ENCODE measurements at regions not wholly inside any gene's neighbourhood (a gene's known extent, or its start where the extent isn't known, plus 50 kb on each side); places are given as distances from the start of the nearest gene placed in this dataset.
A peak's percentile ranks its signal among the peaks of the same experiment; 100 is the strongest.
"Not testable (repeated sequence)": the region's sequence is repeated elsewhere in the genome, so short reads cannot be mapped to it uniquely, and the experiment has no call there.

DNA sequence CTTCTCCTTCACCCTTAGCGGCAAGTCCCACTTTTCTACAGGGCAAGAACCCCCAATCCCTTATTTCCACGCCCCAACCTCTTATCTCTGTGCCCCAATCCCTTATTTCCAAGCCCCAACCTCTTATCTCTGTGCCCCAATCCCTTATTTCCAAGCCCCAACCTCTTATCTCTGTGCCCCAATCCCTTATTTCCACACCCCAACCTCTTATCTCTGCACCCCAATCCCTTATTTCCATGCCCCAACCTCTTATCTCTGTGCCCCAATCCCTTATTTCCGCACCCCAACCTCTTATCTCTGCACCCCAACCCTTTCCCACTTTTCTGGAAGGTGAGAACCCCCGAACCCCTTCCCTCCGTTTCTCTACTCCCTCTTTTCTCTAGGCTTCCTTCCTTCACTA is 116.1 kb upstream of the GJE1 start:
- DNase-seq, result not testable (repeated sequence)

DNA sequence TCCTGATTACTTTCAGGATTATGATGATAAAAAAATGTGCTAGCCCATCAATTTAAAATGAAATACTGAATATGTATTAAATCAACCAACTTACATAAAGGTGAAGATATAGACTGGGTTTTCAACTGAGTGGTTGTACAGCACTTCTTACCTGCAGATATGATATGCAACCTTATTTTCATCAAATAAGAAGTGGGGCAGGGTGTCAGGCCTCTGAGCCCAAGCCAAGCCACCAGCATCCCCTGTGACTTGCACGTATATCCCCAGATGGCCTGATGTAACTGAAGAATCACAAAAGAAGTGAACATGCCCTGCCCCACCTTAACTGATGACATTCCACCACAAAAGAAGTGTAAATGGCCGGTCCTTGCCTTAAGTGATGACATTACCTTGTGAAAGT is 117.3 kb upstream of the GJE1 start:
- DNase-seq, result not testable (repeated sequence)

DNA sequence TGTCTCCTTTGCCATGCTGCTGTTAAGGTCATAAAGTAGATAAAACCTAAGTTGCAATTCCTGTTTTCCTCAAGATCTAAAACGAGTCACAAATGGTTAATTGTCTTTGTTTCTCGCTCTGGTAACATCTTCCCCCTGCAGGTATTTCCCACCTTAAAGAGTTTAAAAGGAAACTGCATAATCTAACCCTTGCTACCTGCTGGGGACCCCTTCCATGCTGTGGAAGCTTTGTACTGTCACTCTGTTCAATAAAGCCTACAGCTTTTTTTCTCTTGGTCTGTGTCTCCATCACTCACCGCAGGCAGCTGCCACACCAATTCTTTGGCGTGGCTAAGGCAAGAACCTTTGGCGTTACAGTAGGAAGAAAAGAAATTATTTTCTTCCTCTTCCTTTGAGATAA is 117.7 kb upstream of the GJE1 start:
- no peak for DNase-seq

DNA sequence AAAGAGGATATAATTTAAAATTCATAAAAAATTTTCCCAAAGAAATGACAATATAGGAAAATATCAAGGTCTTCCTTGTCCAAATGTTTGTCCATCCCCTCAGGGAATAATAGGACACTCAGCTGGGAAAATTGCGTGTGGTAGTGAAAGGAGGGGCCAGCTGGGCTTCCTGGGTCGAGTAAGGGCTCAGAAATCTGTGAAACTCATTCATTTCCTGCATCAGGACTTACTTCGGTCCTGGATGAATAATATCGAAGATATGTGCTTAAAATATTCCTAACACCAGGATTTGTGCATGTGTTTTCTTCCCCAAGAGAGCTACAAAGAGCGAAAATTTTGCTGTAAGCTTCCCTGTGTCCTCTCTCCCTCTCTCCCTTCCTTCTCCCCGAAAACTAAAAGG is 118.2 kb upstream of the GJE1 start:
- no peak for DNase-seq

DNA sequence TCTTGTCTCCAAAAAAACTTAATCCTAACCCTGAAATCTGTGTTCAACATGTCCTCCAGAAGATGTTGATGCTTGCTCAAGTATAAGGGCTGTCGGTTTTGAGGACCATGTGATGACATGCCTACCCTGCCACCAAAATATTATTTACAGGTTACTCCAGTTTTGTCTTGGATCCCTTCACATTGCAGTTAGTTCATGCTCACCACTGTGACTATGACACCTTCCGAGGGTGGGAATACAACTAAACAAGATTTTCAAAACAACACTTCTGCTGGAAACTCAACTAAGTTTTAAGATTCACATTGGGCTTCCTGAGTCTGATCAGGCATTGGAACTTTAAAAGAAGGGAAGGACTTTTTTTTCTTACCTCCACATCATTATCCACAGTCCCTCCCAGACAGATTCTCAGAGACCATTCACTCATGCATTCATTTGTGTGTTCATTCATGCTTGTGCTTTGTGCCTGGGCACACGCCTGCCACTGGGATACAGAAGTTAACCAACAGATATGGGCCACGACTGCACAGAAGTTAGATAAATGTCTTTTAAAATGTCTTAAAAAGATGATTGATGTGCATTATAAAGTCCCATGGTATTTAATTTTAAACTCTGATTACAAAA is 118.7 kb upstream of the GJE1 start:
- DNase-seq, result no peak

DNA sequence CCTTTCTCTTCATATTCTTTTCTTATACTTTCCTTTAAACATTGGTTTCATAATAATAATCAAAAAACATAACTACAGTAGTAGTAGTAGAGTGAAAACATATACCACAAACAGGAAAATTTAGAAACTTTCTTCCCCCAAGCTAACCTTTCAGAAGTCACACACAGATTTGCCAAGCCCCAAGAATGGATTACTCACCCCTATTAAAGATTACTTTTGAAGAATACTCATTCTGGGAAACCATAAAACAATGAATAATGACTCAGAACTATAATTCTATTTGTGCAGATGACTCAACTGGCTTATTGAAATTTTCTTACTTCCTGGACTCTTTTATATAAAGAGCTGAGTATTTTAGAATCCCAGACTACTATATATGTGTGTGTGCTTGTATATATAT is 119.4 kb upstream of the GJE1 start:
- peak in 1 of 5 donors; percentile 23 for DNase-seq

DNA sequence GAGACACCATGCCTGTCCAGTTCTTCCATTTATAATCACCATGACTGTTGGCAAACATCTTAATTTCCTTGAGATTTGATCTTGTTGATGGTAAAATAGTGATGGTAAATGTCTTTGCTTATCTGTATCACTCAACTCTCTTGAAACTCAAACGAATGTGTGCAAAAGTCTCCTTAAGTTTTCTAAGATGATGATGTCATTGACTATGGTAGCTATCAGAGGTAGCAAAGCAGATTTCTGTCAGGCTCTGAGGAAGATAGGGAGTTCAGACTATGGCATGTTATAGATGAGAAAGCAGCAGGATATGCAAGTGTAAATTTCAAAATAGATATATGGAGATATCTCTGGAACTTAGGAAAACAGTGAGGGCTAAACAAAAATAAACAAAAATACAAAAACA is 121.0 kb upstream of the GJE1 start:
- DNase-seq, result no peak

DNA sequence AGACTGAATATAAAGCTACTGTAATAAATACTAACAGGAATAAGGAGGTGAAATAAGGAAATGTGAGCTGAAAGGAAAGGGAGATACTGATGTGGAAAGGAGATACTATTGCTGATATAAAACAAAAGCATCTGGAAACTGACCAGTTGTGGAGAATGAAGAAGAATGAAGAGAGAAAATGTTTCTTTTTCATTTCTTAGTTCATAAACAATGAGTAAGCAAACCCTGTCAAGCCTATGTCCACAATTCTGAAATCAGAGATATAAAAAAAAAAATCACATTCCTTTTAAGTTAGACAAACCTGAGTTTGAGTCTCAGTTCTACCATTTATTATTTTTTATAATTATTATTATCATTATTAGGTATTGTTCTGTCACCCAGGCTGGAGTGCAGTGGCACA is 121.6 kb upstream of the GJE1 start:
- DNase-seq, result no peak

DNA sequence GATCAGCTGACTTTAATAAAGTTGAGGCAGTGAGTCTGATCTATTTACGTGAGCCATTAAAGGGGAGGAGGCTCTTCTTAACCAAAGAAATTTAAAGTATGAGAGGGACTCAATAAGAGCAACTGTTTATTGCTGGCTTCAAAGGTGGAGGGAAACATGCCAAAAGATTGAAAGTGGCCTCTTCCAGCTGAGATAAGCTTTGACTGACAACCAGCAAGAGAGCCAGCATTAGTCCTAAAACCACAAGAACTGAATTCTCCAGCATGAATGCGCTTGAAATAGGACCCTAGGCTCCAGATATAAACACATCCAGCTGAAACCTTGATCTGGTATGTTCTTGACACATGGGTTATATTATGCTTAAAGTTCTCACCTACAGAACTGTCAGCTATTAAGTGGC is 123.1 kb upstream of the GJE1 start:
- no peak for DNase-seq

DNA sequence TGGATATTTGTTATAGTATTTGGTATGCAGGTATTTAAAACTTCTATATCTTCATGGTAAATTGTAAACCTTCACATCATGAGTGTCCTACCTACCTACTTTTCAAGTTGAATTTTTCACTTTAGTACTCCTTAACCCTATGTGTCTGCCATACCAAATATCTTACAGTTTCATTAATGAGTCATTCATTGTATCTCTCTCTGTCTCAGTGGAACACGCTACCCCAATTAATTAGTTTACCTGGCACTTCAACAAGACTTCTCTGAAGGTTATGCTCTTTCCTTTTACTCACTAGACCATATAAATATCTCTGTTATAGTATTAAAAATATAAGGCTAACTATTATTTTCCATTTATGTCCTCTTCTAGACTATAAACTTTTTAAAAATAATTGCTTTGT is 123.9 kb upstream of the GJE1 start:
- DNase-seq, result no peak

DNA sequence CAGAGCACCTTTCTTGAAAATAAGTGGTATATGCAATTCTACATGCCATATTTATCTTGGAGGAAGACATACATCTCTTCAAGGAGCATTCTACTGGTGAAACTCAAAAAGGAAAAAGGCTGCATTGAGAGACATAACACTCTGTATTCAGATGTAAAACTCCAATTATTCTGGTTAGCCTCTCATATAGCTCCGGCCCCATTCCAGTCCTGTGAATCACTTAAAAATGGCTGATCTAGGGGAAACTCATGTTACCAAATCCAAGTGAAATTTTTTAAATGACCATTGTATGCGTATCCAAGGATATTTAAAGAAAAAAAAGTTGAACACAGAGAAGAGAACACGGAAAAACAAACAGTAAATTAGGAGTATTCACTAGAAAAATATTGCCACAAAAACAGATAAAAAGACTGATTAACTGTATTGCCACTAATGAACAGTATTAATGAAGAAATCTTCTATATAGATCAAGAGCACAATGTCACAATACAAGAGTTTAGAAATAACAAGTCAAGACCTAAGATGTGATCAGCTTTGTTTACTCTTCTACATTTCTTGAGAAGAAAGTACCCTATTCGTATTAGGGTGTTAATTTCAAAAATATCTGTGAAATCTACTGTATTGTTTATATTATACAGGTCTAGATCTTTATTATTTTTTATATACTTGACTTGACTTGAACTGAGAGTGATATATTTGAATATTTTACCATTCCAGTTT is 124.5 kb upstream of the GJE1 start:
- no peak for DNase-seq

DNA sequence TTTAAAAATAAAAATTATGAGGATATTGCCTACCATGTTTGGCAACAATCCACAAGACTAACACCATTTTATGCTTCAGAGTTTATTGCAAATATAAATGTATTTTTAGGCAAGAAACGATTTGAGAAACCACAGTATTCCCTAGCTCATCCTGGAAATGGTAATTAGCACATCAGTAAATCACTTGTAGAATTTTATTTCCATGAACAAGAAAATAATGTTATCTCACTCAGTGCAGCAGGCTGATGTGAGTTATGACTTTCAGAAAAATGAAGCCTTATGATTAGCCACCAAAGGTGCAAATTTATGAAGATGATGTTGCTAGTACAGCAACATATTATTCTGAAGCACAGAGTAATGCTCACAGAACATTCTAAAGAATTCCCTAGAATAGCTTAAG is 127.7 kb upstream of the GJE1 start:
- DNase-seq, result no peak

DNA sequence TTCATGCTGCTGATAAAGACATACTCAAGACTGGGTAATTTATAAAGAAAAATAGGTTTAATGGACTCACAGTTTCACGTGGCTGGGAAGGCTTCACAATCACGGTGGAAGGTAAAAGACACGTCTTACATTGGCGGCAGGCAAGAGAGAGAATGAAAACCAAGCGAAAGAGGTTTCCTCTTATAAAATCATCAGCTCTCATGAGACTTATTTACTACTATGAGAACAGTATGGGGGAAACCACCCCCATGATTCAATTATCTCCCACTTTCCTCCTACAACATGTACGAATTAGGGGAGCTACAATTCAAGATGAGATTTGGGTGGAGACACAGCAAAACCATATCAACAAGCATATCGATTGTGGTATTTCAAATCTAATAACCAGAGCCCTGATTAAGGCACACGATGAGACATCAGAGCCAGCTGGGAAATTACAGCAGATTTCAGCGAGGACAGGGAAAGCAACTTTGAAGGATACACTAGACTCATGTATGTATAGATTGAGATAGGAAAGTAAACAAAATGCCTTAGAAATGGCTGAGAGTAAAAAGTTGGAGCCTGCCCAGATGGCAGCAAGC is 129.8 kb upstream of the GJE1 start:
- DNase-seq, result no peak

DNA sequence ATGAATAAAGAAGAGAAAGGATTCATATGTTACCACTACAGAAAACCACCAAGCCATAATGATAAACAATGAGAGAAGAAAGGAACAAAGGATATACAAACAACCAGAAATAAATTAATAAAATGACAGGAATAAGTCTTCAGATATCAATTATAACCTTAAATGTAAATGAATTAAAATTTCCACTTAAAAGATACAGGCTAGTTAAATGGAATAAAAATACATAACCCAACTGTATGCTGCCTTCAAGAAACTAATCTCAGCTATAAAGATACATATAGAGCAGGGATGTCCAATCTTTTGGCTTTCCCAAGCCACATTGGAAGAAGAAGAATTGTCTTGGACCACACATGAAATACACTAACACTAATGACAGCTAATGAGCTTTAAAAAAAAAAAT is 135.9 kb upstream of the GJE1 start:
- DNase-seq, result no peak

DNA sequence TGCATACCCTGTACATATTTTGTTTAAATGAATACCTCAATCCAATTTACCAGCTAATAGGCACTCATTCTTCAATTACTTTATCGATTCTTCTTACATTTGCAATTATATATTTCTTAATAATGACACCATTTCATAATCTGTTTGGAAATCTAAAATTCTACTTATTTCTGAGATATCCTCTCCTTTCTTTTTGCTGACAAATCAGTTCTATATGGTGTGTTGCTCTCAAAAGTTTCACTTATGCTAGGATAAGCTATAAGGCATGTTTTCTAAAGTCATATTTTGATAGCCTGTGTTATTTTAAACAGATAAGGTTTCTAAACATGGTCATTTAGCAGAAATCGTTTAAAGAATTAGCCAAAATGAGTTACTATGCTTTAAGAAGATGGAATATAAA is 140.6 kb upstream of the GJE1 start:
- DNase-seq, result no peak

DNA sequence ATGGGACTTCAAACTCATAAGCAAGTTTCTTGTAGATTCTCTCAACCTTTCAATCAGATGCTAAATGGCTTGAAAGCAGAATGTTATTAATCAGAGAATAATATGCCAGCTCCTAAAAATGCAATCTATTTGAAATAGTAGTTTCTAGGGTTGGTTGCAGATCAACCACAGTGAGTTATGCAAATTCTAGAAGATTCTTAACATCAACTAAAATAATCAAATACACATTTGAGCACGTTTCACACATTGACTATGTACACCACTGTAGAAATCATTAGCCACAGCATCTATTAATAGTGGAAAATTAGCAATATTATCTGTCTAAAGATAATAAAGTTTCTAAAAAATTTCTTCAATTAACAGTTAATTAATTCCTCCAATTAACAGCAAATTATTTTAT is 141.9 kb upstream of the GJE1 start:
- DNase-seq, result no peak

DNA sequence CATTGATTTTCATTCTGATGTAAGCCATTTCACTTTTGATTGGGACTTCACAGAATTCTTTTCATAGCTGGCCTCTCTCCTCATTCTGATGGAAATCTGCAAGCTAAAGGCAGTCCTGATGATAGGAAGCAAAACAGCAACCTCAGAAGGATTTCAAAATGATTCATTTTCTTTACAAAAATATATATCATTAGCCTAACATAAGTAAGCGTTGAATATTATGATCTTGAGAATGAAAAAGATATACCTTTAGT is 143.1 kb upstream of the GJE1 start:
- DNase-seq, result no peak

DNA sequence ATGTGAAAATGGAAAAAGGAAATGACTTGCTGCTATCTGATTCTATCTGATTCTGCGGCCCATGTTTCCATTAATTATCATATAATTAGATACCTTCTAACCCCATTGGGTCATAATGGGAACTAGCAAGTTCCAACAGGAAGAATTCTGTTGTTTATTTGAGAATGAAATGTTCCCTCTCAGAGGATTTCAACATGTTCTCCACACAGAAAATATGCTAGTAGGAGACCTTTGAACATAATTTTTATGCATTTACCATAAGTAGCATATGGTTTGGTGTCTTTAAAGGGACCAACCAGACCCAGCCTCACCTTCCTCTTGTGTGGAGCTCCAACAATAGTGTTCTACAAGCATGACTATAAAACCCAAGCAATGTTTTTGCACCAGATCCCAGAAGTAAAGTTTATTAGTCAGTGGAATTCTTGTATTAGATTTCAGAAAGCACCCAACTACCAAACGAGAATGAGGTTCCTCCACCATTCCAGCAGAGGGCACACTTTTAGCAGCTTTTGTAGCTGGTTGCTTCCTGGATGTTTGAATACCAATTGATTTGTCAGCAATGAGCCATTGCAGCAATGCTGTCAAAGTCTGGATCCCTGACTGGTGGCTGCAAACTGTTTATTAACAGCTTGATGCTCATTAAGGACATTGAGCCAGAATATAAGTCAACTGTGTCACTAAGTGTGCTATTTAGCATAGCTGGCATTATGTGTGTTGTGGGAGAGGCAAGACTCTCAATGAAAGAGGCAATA is 143.6 kb upstream of the GJE1 start:
- peak in 1 of 5 donors; percentile 27 for DNase-seq

DNA sequence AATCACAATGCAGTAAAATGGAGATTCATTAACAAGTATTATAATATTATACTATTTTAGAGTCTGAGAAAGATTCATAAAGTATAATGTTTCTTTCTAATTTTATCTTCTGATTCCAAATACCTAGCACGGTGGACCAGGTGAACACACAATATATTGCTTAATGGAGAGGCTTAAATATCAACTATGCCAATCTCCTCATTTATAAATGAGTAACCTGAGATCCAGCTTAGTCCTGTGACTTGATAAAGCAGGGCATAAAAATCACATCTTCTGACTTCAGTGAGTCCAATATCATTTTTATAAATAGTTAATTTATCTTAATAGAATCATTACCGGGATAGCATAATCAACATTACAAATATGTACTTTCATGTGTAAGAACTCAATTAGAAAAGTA is 144.4 kb upstream of the GJE1 start:
- no peak for DNase-seq

DNA sequence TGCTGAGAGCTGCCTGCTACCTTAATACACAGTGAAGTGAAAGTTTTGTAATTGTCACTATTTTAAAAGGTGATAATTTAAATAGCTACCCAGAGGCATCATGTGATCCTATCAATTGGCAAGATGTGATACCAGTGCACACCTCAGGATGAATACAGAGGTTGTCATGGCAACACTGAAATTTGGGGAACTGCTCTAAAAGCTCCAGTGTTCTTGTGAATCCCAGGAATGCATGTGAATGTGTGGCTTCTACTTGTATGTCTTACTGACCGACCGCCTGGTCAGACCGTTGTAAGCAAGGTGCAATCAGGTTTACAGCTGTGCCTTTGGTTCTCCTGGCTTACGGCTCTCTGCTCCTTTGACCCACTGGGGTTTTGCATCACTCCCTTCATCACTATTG is 146.3 kb upstream of the GJE1 start:
- DNase-seq, result no peak

DNA sequence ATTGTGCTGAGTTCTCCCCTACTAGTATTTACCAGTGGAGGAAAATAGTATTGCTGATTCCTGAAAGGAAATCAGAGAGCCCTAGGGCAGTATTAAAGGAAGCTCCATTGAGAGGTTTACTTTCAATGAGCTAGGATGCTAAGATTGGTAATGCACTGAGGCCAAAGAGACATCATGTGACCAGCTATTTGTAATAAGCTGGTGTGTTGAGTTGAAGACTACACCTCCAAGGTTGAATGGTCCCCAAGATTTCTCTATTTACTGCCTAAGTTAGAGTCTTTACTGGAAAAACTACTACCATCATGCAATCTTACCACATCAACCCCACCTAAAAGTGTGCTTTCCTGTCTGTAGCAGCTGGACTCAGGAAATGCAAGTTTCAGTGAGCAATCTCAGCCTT is 151.5 kb upstream of the GJE1 start:
- no peak for DNase-seq

DNA sequence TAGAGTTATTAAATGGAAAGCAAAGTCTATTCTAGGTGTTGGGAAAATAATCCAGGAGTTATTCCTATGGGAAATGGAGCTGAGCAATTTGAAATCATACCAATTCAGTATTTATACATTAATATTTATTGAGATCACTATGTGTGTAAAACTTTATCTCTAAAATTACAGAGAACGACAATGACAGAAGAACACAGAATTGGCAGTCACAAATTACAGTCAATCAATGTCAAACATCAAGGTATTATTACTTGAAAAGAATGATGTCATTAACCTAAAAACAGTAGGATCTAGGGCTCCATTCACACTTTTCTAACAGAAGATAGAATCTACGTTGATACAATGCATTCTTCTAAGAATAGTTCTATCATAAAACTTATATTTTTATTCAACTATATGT is 154.9 kb upstream of the GJE1 start:
- no peak for DNase-seq

DNA sequence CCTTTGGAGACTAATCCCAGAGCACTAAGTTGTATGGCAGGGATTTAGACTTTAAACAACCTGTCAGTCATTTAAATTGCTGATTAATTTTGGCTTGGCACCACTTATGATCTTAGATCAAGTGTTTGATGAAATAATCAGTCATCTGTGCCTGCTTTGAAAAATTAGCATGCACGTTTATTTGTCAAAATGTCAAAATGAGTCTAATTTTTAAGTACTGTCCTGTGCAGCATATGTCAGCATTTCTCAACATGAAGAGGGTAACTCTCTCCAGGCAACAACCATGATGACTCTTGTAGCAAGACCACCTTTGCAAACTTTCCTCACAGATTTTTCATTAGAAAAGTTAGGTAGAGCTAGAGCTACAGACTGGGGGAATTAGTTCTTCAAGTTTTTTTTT is 155.7 kb upstream of the GJE1 start:
- no peak for DNase-seq

DNA sequence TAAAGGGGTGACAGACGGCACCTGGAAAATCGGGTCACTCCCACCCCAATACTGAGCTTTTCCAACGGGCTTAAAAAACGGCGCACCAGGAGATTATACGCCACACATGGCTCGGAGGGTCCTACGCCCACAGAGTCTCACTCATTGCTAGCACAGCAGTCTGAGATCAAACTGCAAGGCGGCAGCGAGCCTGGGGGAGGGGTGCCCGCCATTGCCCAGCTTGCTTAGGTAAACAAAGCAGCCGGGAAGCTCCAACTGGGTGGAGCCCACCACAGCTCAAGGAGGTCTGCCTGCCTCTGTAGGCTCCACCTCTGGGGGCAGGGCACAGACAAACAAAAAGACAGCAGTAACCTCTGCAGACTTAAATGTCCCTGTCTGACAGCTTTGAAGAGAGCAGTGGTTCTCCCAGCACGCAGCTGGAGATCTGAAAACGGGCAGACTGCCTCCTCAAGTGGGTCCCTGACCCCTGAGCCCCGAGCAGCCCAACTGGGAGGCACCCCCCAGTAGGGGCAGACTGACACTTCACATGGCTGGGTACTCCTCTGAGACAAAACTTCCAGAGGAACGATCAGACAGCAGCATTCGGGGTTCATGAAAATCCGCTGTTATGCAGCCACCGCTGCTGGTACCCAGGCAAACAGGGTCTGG is 162.8 kb upstream of the GJE1 start:
- not testable (repeated sequence) for DNase-seq
